ENCODE measurements at regions not wholly inside any gene's neighbourhood (a gene's known extent, or its start where the extent isn't known, plus 50 kb on each side); places are given as distances from the start of the nearest gene placed in this dataset.

- no peak for DNase-seq (ENCODE audit: low spot score)
- in situ Hi-C loops (cut with MboI; ENCODE audit: low sequenced_read_pairs, unreplicated experiment): no loop called here
Measured at GRCh38 chr2:180656455-180656847, 324.0 kb upstream of the UBE2E3 start.

DNA sequence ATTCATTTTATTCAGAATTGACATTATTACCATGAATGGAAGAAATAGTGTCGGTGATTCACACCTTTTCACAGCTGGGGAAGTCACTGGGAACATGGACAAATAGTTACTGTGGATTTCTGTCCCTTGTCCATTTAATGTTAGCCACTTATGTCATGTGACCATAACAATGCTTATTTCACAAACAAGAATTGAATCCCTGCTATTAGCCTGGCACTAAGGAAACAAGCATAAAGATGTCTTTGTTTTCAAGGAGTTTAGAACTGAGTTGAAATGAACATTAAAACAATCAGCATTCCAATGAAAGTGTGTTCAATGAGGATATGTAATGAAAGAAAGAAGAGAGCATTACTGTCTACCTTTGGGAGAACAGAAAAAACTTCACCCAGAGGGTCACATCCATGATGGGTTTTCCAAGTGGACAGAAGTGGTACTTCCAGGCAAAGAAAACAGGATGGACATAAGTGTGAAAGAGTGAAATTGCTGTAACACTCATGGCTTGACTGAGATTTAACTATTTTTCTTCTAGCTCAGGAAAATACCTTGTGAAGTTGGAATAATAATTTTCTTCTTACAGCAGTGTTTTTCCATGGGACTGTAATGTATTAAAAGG lies 324.5 kb upstream of the UBE2E3 start:
- in situ Hi-C loops (cut with MboI; ENCODE audit: low sequenced_read_pairs, unreplicated experiment): no loop called here
- TF ChIP-seq, protein P1, sequence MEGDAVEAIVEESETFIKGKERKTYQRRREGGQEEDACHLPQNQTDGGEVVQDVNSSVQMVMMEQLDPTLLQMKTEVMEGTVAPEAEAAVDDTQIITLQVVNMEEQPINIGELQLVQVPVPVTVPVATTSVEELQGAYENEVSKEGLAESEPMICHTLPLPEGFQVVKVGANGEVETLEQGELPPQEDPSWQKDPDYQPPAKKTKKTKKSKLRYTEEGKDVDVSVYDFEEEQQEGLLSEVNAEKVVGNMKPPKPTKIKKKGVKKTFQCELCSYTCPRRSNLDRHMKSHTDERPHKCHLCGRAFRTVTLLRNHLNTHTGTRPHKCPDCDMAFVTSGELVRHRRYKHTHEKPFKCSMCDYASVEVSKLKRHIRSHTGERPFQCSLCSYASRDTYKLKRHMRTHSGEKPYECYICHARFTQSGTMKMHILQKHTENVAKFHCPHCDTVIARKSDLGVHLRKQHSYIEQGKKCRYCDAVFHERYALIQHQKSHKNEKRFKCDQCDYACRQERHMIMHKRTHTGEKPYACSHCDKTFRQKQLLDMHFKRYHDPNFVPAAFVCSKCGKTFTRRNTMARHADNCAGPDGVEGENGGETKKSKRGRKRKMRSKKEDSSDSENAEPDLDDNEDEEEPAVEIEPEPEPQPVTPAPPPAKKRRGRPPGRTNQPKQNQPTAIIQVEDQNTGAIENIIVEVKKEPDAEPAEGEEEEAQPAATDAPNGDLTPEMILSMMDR (IDR thresholded peaks at IDR 0.05; ENCODE audit: borderline replicate concordance, control extremely low read depth, extremely low read depth, insufficient read depth, missing control alignments): no peak
- no peak for DNase-seq (ENCODE audit: low spot score)

More at GRCh38 chr2:180656455-180656847, 324.0 kb upstream of the UBE2E3 start:
- TF ChIP-seq, protein P1 (IDR thresholded peaks at IDR 0.05; ENCODE audit: borderline replicate concordance, control extremely low read depth, extremely low read depth, insufficient read depth, missing control alignments): no peak

GRCh38 chr2:180655393-180655792 lies 325.0 kb upstream of the UBE2E3 start:
- TF ChIP-seq, protein P1 (IDR thresholded peaks at IDR 0.05; ENCODE audit: borderline replicate concordance, control extremely low read depth, extremely low read depth, insufficient read depth, missing control alignments): no peak
- in situ Hi-C loops (cut with MboI; ENCODE audit: low sequenced_read_pairs, unreplicated experiment): no loop called here
- no peak for DNase-seq (ENCODE audit: low spot score)

DNA sequence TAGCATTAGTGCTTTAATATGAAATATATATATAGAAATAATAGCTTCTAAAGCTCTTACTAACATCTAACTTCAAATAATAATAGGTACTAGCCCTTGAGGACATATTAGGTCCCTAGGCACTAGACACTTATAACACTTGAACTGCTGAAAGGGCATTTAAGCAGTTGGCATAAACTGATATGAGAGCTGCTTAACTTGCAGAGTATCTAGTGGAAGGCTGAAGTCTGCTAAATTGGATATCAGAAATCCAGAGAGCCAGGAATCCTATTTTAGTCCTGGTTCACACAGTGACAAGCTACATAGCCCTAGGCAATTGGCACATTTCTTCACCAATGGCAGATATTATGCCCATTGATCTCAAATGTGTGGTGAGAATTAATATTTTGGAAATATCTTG lies 326.9 kb upstream of the UBE2E3 start:
- DNase-seq (ENCODE audit: low spot score): no peak
- in situ Hi-C loops (cut with MboI; ENCODE audit: low sequenced_read_pairs, unreplicated experiment): no loop called here
- TF ChIP-seq, protein P1 (IDR thresholded peaks at IDR 0.05; ENCODE audit: borderline replicate concordance, control extremely low read depth, extremely low read depth, insufficient read depth, missing control alignments): no peak

- in situ Hi-C loops (cut with MboI; ENCODE audit: low sequenced_read_pairs, unreplicated experiment): no loop called here
- DNase-seq (ENCODE audit: low spot score): no peak
Measured at GRCh38 chr2:180652794-180653193, 327.6 kb upstream of the UBE2E3 start.

GRCh38 chr2:180651596-180651995 lies 328.8 kb upstream of the UBE2E3 start:
- in situ Hi-C loops (cut with MboI; ENCODE audit: low sequenced_read_pairs, unreplicated experiment): no loop called here
- TF ChIP-seq, protein P1 (IDR thresholded peaks at IDR 0.05; ENCODE audit: borderline replicate concordance, control extremely low read depth, extremely low read depth, insufficient read depth, missing control alignments): no peak
- DNase-seq (ENCODE audit: low spot score): no peak

More at GRCh38 chr2:180652794-180653193, 327.6 kb upstream of the UBE2E3 start:
- TF ChIP-seq, protein P1 (IDR thresholded peaks at IDR 0.05; ENCODE audit: borderline replicate concordance, control extremely low read depth, extremely low read depth, insufficient read depth, missing control alignments): no peak

All from GM13976 (cell line).